Mucosa of descending colon (tissue), 3 donors: ENCODE measurements at regions not wholly inside any gene's neighbourhood (a gene's known extent, or its start where the extent isn't known, plus 50 kb on each side); places are given as distances from the start of the nearest gene placed in this dataset.

ENCODE experiments used
- ATAC-seq: fragments of 200-7000 bp; cut with Tn5 transposase; one replicate; pipeline ENCODE4 v1.9.1; 2020; ENCODE audit warnings: mild to moderate bottlenecking, moderate library complexity
- DNase-seq, 3 donors: peaks; one replicate each; pipeline ENCODE4 v3.0.0-alpha.2; 2020
- H3K36me3 ChIP-seq: fragments of 200-600 bp; one replicate; pipeline ENCODE4 v1.8.0; 2021; ENCODE audit warnings: low read depth, mild to moderate bottlenecking
- H3K4me1 ChIP-seq: fragments of 200-600 bp; one replicate; pipeline ENCODE4 v1.8.0; 2021; ENCODE audit warnings: low read depth, mild to moderate bottlenecking
- H3K4me3 ChIP-seq: fragments of 200-600 bp; one replicate; pipeline ENCODE4 v1.8.0; 2021; ENCODE audit warnings: mild to moderate bottlenecking
- H3K9me3 ChIP-seq: fragments of 200-600 bp; one replicate; pipeline ENCODE4 v1.8.0; 2021; ENCODE audit warnings: mild to moderate bottlenecking
- CTCF ChIP-seq: fragments of 200-600 bp; IDR thresholded peaks from one replicate; pipeline ENCODE4 v1.8.0; 2022; ENCODE audit warnings: antibody characterized with exemption, mild to moderate bottlenecking
- intact Hi-C, 2 donors: fragments of 100-400 bp; cut with DNase I in 1 of 2; cut with micrococcal nuclease in 1 of 2; formaldehyde crosslinking; loops; one replicate each; pipeline versions ENCODE4 v1.11.0 to v1.11.1; 2022; cut with DNase I, micrococcal nuclease
- donor health status: DM: no; HTN: no; CAD: no; lungs with moderate emphysema.
- donor health status: DM: no; HTN: no; CAD: no.
- donor health status: DM: no; HTN: yes; CAD: no.

DNA sequence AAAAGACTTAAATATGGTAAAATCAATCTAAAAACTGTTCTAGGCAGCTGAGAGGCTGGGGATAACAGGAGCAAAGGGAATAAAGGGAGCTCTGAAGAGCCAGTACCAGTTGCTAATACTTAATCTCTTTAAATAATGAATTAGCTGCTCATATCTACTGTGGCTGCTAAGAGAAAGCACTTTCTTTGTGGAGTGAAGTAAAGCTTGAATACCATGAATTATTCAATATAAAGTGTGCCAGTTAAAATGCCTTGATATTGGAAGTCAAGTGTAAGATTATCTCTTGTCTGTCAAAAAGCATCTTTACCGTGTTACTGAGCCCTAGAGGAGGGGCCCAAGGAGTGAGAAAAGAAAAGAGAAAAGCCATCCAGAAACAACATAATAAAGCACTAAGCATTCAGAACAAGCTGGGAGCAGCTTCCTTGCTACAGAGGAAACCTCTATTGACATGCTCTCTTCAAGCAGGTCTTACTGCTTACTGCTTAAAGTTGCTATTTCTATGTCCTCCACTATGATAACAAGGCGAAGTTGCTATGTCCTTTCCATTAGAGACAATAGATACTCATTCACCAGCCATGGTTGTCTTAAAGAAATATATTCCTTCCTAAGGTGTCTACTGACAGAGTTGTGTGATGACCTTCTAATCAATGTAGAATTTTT lies 297.4 kb downstream of the CETN3 start:
- no peak for DNase-seq

GRCh38 chr5:90111364-90112032 lies 298.1 kb downstream of the CETN3 start:
- intact Hi-C loops: no loop called here
- no peak for ATAC-seq
- H3K4me1 ChIP-seq: no peaks in the 10 kb centered on the region
- TF ChIP-seq CTCF: no peak
- H3K4me3 ChIP-seq: no peak overlapping the region
- H3K9me3 ChIP-seq: no peaks in the 10 kb centered on the region
- DNase-seq: no peak
- H3K36me3 ChIP-seq: no peaks in the 10 kb centered on the region

More for the DNA sequence above, 297.4 kb downstream of the CETN3 start:
- no peak for ATAC-seq
- H3K9me3 ChIP-seq: no peaks in the 10 kb centered on the region
- no peaks in the 10 kb centered on the region for H3K36me3 ChIP-seq
- no peak overlapping the region for H3K4me3 ChIP-seq
- TF ChIP-seq CTCF: no peak
- intact Hi-C loops: no loop called here
- H3K4me1 ChIP-seq: no peaks in the 10 kb centered on the region

- no peaks in the 10 kb centered on the region for H3K36me3 ChIP-seq
- DNase-seq: no peak
- intact Hi-C loops: no loop called here
- no peaks in the 10 kb centered on the region for H3K4me1 ChIP-seq
- no peak overlapping the region for H3K4me3 ChIP-seq
- TF ChIP-seq CTCF: no peak
- H3K9me3 ChIP-seq: peaks cover 4% of the 10 kb centered on the region
- ATAC-seq: no peak
Observed at GRCh38 chr5:90109285-90109684, 300.3 kb downstream of the CETN3 start.

GRCh38 chr5:90099099-90099498 lies 310.5 kb downstream of the CETN3 start:
- Histone ChIP-seq H3K4me1 (no peaks in the 10 kb centered on the region), H3K4me3 (no peak overlapping the region), H3K9me3 (no peaks in the 10 kb centered on the region), H3K36me3 (no peaks in the 10 kb centered on the region)
- intact Hi-C loops: no loop called here
- ATAC-seq: no peak
- TF ChIP-seq CTCF: no peak
- no peak for DNase-seq

DNA sequence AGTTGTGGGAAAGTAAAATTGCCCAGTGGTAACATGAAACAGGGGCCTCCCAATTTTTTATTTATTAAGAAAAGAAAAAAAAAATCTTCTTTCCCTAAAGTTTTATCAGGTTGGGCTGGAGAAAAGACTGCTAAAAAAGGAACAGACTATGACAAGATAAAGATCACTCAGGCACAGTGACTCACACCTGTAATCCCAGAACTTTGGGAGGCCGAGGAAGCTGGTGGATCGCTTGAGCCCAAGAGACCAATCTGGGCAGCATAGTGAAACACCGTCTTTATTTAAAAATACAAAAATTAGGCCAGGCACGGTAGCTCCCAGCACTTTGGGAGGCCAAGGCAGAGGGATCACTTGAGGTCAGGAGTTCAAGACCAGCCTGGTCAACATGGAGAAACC lies 312.5 kb downstream of the CETN3 start:
- no peak for DNase-seq
- Histone ChIP-seq H3K4me1 (no peaks in the 10 kb centered on the region), H3K4me3 (no peak overlapping the region), H3K36me3 (no peaks in the 10 kb centered on the region), H3K9me3 (no peaks in the 10 kb centered on the region)
- intact Hi-C loops: no loop called here
- no peak for TF ChIP-seq CTCF
- ATAC-seq: no peak
